HL-60/S4 (cell line): ENCODE measurements at regions not wholly inside any gene's neighbourhood (a gene's known extent, or its start where the extent isn't known, plus 50 kb on each side); places are given as distances from the start of the nearest gene placed in this dataset.
"Not testable (repeated sequence)": the region's sequence is repeated elsewhere in the genome, so short reads cannot be mapped to it uniquely, and the experiment has no call there.

Experiments
- in situ Hi-C: fragments of 300-500 bp; cut with MboI; formaldehyde crosslinking; loops from 2 replicates; pipeline ENCODE4 v1.14.3; 2022; ENCODE audit warnings: low sequenced_read_pairs

- in situ Hi-C loops = no loop called here
Observed at GRCh38 chr2:234701841-234702240, 205.0 kb upstream of the ARL4C start.

- in situ Hi-C loops = no loop called here
Observed at GRCh38 chr2:234701421-234701820, 204.5 kb upstream of the ARL4C start.

GRCh38 chr2:234699456-234699855 is 202.6 kb upstream of the ARL4C start:
- in situ Hi-C loops = no loop called here

- in situ Hi-C loops = not testable (repeated sequence)
Observed at GRCh38 chr2:234697300-234697876, 200.5 kb upstream of the ARL4C start.

- in situ Hi-C loops = no loop called here
Observed at GRCh38 chr2:234695981-234696380, 199.1 kb upstream of the ARL4C start.

GRCh38 chr2:234694244-234695013 is 197.5 kb upstream of the ARL4C start:
- in situ Hi-C loops = no loop called here

GRCh38 chr2:234693681-234694190 is 196.9 kb upstream of the ARL4C start:
- in situ Hi-C loops = not testable (repeated sequence)

- in situ Hi-C loops = not testable (repeated sequence)
Observed at GRCh38 chr2:234693191-234693590, 196.3 kb upstream of the ARL4C start.

- in situ Hi-C loops = no loop called here
Observed at GRCh38 chr2:234691968-234692955, 195.4 kb upstream of the ARL4C start.

GRCh38 chr2:234691214-234691575 is 194.3 kb upstream of the ARL4C start:
- in situ Hi-C loops = no loop called here

GRCh38 chr2:234690569-234691213 is 193.8 kb upstream of the ARL4C start:
- in situ Hi-C loops = no loop called here

- in situ Hi-C loops = no loop called here
Observed at GRCh38 chr2:234689911-234690379, 193.1 kb upstream of the ARL4C start.

GRCh38 chr2:234687718-234688475 is 191.0 kb upstream of the ARL4C start:
- in situ Hi-C loops = no loop called here

- in situ Hi-C loops = no loop called here
Observed at GRCh38 chr2:234686088-234686890, 189.4 kb upstream of the ARL4C start.

- in situ Hi-C loops = no loop called here
Observed at GRCh38 chr2:234684466-234684865, 187.6 kb upstream of the ARL4C start.

- in situ Hi-C loops = no loop called here
Observed at GRCh38 chr2:234683950-234684349, 187.1 kb upstream of the ARL4C start.

- in situ Hi-C loops = no loop called here
Observed at GRCh38 chr2:234682492-234683228, 185.8 kb upstream of the ARL4C start.
